ENCODE measurements at regions not wholly inside any gene's neighbourhood (a gene's known extent, or its start where the extent isn't known, plus 50 kb on each side); places are given as distances from the start of the nearest gene placed in this dataset.

GRCh38 chr5:169369130-169369529 is 68.2 kb upstream of the SLIT3 start:
- H3K27me3 Mint-ChIP-seq, result peaks cover 16% of the 10 kb centered on the region

GRCh38 chr5:169367861-169368260 is 66.9 kb upstream of the SLIT3 start:
- H3K4me2 ChIP-seq (replicated peaks; ENCODE audit: low read depth, low read length, poor library complexity, severe bottlenecking), result no peak overlapping the region
- no peaks in the 10 kb centered on the region for H3K27me3 ChIP-seq (replicated peaks in 1 of 4; ENCODE audit: control extremely low read depth in 1 of 4, control insufficient read depth in 3 of 4, insufficient read depth in 4 of 4, low read length in 3 of 4)
- no peaks in the 10 kb centered on the region for H3K79me2 ChIP-seq (ENCODE audit: control insufficient read depth, insufficient read depth, low read length)
- no peak for TF ChIP-seq EZH2 (IDR thresholded peaks at IDR 0.05; ENCODE audit: borderline replicate concordance, insufficient read depth, low read depth, low read length, poor library complexity, severe bottlenecking)
- TF ChIP-seq CTCF (IDR thresholded peaks at IDR 0.05), result no peak
- Mint-ChIP-seq H3K9me3 (ENCODE audit: insufficient read depth) (peaks cover 12% of the 10 kb centered on the region), H3K27me3 (peaks cover 16% of the 10 kb centered on the region), H3K27ac (no peak overlapping the region), H3K4me3 (no peak overlapping the region), H3K4me1 (no peaks in the 10 kb centered on the region)
- no peaks in the 10 kb centered on the region for H4K20me1 ChIP-seq (ENCODE audit: control insufficient read depth, insufficient read depth, low read length, poor library complexity, severe bottlenecking)
- no peak overlapping the region for H3K9ac ChIP-seq (ENCODE audit: low read length)
- H3K27ac ChIP-seq (ENCODE audit: low read length in 2 of 2), result no peak overlapping the region
- WGBS (ENCODE audit: insufficient coverage), result no CpG with 5 or more reads among the region's 2 CpGs
- H3K4me3 ChIP-seq (ENCODE audit: control extremely low read depth in 1 of 5, extremely low read depth in 1 of 5, insufficient read depth in 1 of 5, low read depth in 2 of 5, low read length in 4 of 5), result no peak overlapping the region
- H2AFZ ChIP-seq (ENCODE audit: insufficient read depth, low read depth, low read length, poor library complexity, severe bottlenecking), result no peak overlapping the region
- H3K9me3 ChIP-seq (ENCODE audit: control extremely low read depth in 1 of 3, control insufficient read depth in 2 of 3, insufficient read depth in 1 of 3, low read length in 2 of 3), result no peaks in the 10 kb centered on the region
- intact Hi-C loops (cut with micrococcal nuclease), result no loop called here
- POLR2A ChIA-PET, result no interaction called here
- H3K4me1 ChIP-seq (ENCODE audit: control insufficient read depth in 2 of 2, insufficient read depth in 2 of 2, low read length in 2 of 2), result no peaks in the 10 kb centered on the region
- CTCF ChIA-PET, result no interaction called here
- no peaks in the 10 kb centered on the region for H3K36me3 ChIP-seq (replicated peaks in 1 of 2; ENCODE audit: control extremely low read depth in 1 of 2, control insufficient read depth in 1 of 2, extremely low read depth in 1 of 2, insufficient read depth in 2 of 2, low read length in 1 of 2)
- ATAC-seq (ENCODE audit: low read depth) (no peak), DNase-seq (no peak)

More at GRCh38 chr5:169369130-169369529, 68.2 kb upstream of the SLIT3 start:
- no peak overlapping the region for H3K9ac ChIP-seq (ENCODE audit: low read length)
- no CpG with 5 or more reads among the region's 3 CpGs for WGBS (ENCODE audit: insufficient coverage)
- POLR2A ChIA-PET, result no interaction called here
- no peaks in the 10 kb centered on the region for H3K4me1 ChIP-seq (ENCODE audit: control insufficient read depth in 2 of 2, insufficient read depth in 2 of 2, low read length in 2 of 2)
- H3K27ac ChIP-seq (ENCODE audit: low read length in 2 of 2), result no peak overlapping the region
- ATAC-seq (ENCODE audit: low read depth) (no peak), DNase-seq (no peak)
- H3K79me2 ChIP-seq (ENCODE audit: control insufficient read depth, insufficient read depth, low read length), result no peaks in the 10 kb centered on the region
- no peak overlapping the region for H3K4me2 ChIP-seq (replicated peaks; ENCODE audit: low read depth, low read length, poor library complexity, severe bottlenecking)
- no peak overlapping the region for H3K4me3 Mint-ChIP-seq
- peaks cover 12% of the 10 kb centered on the region for H3K9me3 Mint-ChIP-seq (ENCODE audit: insufficient read depth)
- intact Hi-C loops (cut with micrococcal nuclease), result no loop called here
- no peaks in the 10 kb centered on the region for H4K20me1 ChIP-seq (ENCODE audit: control insufficient read depth, insufficient read depth, low read length, poor library complexity, severe bottlenecking)
- H3K27ac Mint-ChIP-seq, result no peak overlapping the region
- H3K4me1 Mint-ChIP-seq, result no peaks in the 10 kb centered on the region
- peaks cover 0 to 4% (median 0%) of the 10 kb centered on the region in 3 donors for H3K9me3 ChIP-seq (ENCODE audit: control extremely low read depth in 1 of 3, control insufficient read depth in 2 of 3, insufficient read depth in 1 of 3, low read length in 2 of 3)
- no peaks in the 10 kb centered on the region for H3K27me3 ChIP-seq (replicated peaks in 1 of 4; ENCODE audit: control extremely low read depth in 1 of 4, control insufficient read depth in 3 of 4, insufficient read depth in 4 of 4, low read length in 3 of 4)
- CTCF ChIA-PET, result no interaction called here
- TF ChIP-seq CTCF (IDR thresholded peaks at IDR 0.05) (no peak), EZH2 (IDR thresholded peaks at IDR 0.05; ENCODE audit: borderline replicate concordance, insufficient read depth, low read depth, low read length, poor library complexity, severe bottlenecking) (no peak)
- no peak overlapping the region for H3K4me3 ChIP-seq (ENCODE audit: control extremely low read depth in 1 of 5, extremely low read depth in 1 of 5, insufficient read depth in 1 of 5, low read depth in 2 of 5, low read length in 4 of 5)
- H2AFZ ChIP-seq (ENCODE audit: insufficient read depth, low read depth, low read length, poor library complexity, severe bottlenecking), result no peak overlapping the region
- no peaks in the 10 kb centered on the region for H3K36me3 ChIP-seq (replicated peaks in 1 of 2; ENCODE audit: control extremely low read depth in 1 of 2, control insufficient read depth in 1 of 2, extremely low read depth in 1 of 2, insufficient read depth in 2 of 2, low read length in 1 of 2)

Measured in B cell (primary cell).